ENCODE measurements at regions not wholly inside any gene's neighbourhood (a gene's known extent, or its start where the extent isn't known, plus 50 kb on each side); places are given as distances from the start of the nearest gene placed in this dataset.

- WGBS = 47% methylated on average over 7 of the region's 7 CpGs
- H3K27me3 ChIP-seq (replicated peaks; ENCODE audit: insufficient read depth) = no peaks in the 10 kb centered on the region
- H3K9me3 ChIP-seq = no peaks in the 10 kb centered on the region
- no peak overlapping the region for H3K4me3 ChIP-seq
- no peaks in the 10 kb centered on the region for H3K4me1 ChIP-seq (replicated peaks)
- no peak overlapping the region for H3K27ac ChIP-seq
- TF ChIP-seq POLR2A (IDR thresholded peaks at IDR 0.05) (no peak), CTCF (IDR thresholded peaks at IDR 0.05) (no peak), POLR2AphosphoS5 (IDR thresholded peaks at IDR 0.05) (no peak)
- no peaks in the 10 kb centered on the region for H3K36me3 ChIP-seq
- DNase-seq (ENCODE audit: low spot score) = no peak
- intact Hi-C loops (cut with DNase I) = no loop called here
Observed at GRCh38 chr18:67600181-67601180, 84.0 kb upstream of the DSEL start.

GRCh38 chr18:67599277-67599676 is 82.8 kb upstream of the DSEL start:
- Histone ChIP-seq H3K9me3 (no peaks in the 10 kb centered on the region), H3K4me3 (no peak overlapping the region), H3K4me1 (replicated peaks) (no peaks in the 10 kb centered on the region), H3K27ac (no peak overlapping the region), H3K36me3 (no peaks in the 10 kb centered on the region), H3K27me3 (replicated peaks; ENCODE audit: insufficient read depth) (no peaks in the 10 kb centered on the region)
- DNase-seq (ENCODE audit: low spot score) = no peak
- 82% methylated on average over 2 of the region's 2 CpGs for WGBS
- TF ChIP-seq POLR2A (IDR thresholded peaks at IDR 0.05) = no peak
- TF ChIP-seq POLR2AphosphoS5 (IDR thresholded peaks at IDR 0.05) = no peak
- TF ChIP-seq CTCF (IDR thresholded peaks at IDR 0.05) = no peak
- intact Hi-C loops (cut with DNase I) = no loop called here

- intact Hi-C loops (cut with DNase I) = no loop called here
- 60% methylated on average over 2 of the region's 2 CpGs for WGBS
- no peak for TF ChIP-seq POLR2A (IDR thresholded peaks at IDR 0.05)
- no peak for TF ChIP-seq POLR2AphosphoS5 (IDR thresholded peaks at IDR 0.05)
- no peak for TF ChIP-seq CTCF (IDR thresholded peaks at IDR 0.05)
- H3K27ac ChIP-seq = no peak overlapping the region
- H3K9me3 ChIP-seq = no peaks in the 10 kb centered on the region
- H3K36me3 ChIP-seq = no peaks in the 10 kb centered on the region
- no peak overlapping the region for H3K4me3 ChIP-seq
- no peaks in the 10 kb centered on the region for H3K4me1 ChIP-seq (replicated peaks)
- H3K27me3 ChIP-seq (replicated peaks; ENCODE audit: insufficient read depth) = no peaks in the 10 kb centered on the region
- DNase-seq (ENCODE audit: low spot score) = no peak
Observed at GRCh38 chr18:67597759-67598158, 81.2 kb upstream of the DSEL start.

- Histone ChIP-seq H3K4me1 (replicated peaks) (no peaks in the 10 kb centered on the region), H3K4me3 (no peak overlapping the region), H3K27ac (no peak overlapping the region), H3K27me3 (replicated peaks; ENCODE audit: insufficient read depth) (no peaks in the 10 kb centered on the region), H3K9me3 (no peaks in the 10 kb centered on the region), H3K36me3 (no peaks in the 10 kb centered on the region)
- DNase-seq (ENCODE audit: low spot score) = no peak
- intact Hi-C loops (cut with DNase I) = no loop called here
- 92% methylated on average over 1 of the region's 1 CpG for WGBS
- TF ChIP-seq POLR2A (IDR thresholded peaks at IDR 0.05) = no peak
- TF ChIP-seq POLR2AphosphoS5 (IDR thresholded peaks at IDR 0.05) = no peak
- TF ChIP-seq CTCF (IDR thresholded peaks at IDR 0.05) = no peak
Observed at GRCh38 chr18:67596003-67596402, 79.5 kb upstream of the DSEL start.
